Uterus (tissue), 3 donors: ENCODE measurements at regions not wholly inside any gene's neighbourhood (a gene's known extent, or its start where the extent isn't known, plus 50 kb on each side); places are given as distances from the start of the nearest gene placed in this dataset.

Experiments
- DNase-seq, 2 donors: peaks; one replicate each; pipeline ENCODE4 v3.0.0-alpha.2; 2019 to 2020
- H3K27ac ChIP-seq, 2 donors: fragments of 200-600 bp; sonication (generic); 1 replicate in 1 of 2; 2 replicates in 1 of 2; pipeline ENCODE4 v1.5.1; 2016 to 2018
- H3K27me3 ChIP-seq, 2 donors: fragments of 200-600 bp; sonication (generic); one replicate each; pipeline ENCODE4 v1.5.1; 2018 to 2019; ENCODE audit warnings: control low read depth in 1 of 2
- H3K36me3 ChIP-seq, 2 donors: fragments of 200-600 bp; sonication (generic); one replicate each; pipeline ENCODE4 v1.5.1; 2019; ENCODE audit warnings: control low read depth in 1 of 2
- H3K4me1 ChIP-seq, 2 donors: fragments of 200-600 bp; sonication (generic); one replicate each; pipeline ENCODE4 v1.5.1; 2018 to 2019; ENCODE audit warnings: control low read depth in 1 of 2
- H3K4me3 ChIP-seq, 2 donors: fragments of 200-600 bp; sonication (generic); 1 replicate in 1 of 2; 2 replicates in 1 of 2; pipeline ENCODE4 v1.5.1; 2018 to 2019; ENCODE audit warnings: mild to moderate bottlenecking in 1 of 2
- H3K9me3 ChIP-seq, 2 donors: fragments of 200-600 bp; sonication (generic); one replicate each; pipeline ENCODE4 v1.5.1; 2019; ENCODE audit warnings: control low read depth in 1 of 2
- CTCF ChIP-seq, 4 experiments: fragments of 200-600 bp in 2 of 4; fragments of 450-650 bp in 2 of 4; sonication (generic) in 2 of 4; IDR thresholded peaks; one replicate each; pipeline ENCODE4 v1.5.1; 2016 to 2019; ENCODE audit warnings: antibody characterized with exemption in 4 of 4, mild to moderate bottlenecking in 2 of 4, moderate library complexity in 1 of 4
- POLR2A ChIP-seq, 2 donors: fragments of 450-650 bp; IDR thresholded peaks; one replicate each; pipeline ENCODE4 v1.6.1; 2016; ENCODE audit warnings: antibody characterized with exemption in 2 of 2, mild to moderate bottlenecking in 1 of 2, moderate library complexity in 1 of 2
- intact Hi-C: fragments of 100-400 bp; cut with DNase I; formaldehyde crosslinking; loops from one replicate; pipeline ENCODE4 v1.15.1; 2023; ENCODE audit warnings: low total_unique reads
- donor health status: DM: yes; HTN: yes; CAD: no.

- no peak for TF ChIP-seq CTCF (IDR thresholded peaks at IDR 0.05)
- no peak for TF ChIP-seq POLR2A (IDR thresholded peaks at IDR 0.05)
- no peaks in the 10 kb centered on the region for H3K36me3 ChIP-seq
- no peaks in the 10 kb centered on the region for H3K27me3 ChIP-seq
- H3K4me3 ChIP-seq = no peak overlapping the region
- no peaks in the 10 kb centered on the region for H3K9me3 ChIP-seq
- no peak for DNase-seq
- no peaks in the 10 kb centered on the region for H3K4me1 ChIP-seq
- intact Hi-C loops = no loop called here
- no peak overlapping the region for H3K27ac ChIP-seq
Measured at GRCh38 chr2:236824836-236825235, 255.2 kb downstream of the ACKR3 start.

DNA sequence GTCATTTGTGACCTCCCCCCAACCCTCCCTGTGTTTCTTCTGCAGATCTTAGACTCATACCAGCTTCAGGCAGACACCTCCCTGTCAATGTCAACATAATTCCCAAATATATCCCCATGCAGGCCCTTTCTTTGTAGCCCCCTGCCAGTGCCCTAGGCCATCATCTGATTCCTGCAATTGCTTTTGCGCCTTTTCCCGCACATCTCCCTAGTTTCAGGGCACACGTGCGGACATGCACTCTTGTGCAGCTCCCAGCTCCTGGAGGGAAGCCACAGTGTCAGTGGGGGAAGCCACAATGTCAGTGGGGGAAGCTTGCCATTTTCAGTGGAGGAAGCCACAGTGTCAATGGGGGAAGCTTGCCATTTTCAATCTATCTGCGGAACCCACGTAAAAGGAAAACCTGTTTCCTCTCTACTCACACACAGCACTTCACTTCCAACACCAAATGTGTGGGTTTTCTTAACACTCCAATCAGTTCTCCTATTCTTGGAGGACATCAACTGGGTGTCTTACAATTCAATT, 256.4 kb downstream of the ACKR3 start:
- no peak for DNase-seq
- Histone ChIP-seq H3K36me3 (no peaks in the 10 kb centered on the region), H3K27ac (no peak overlapping the region), H3K4me1 (no peaks in the 10 kb centered on the region), H3K4me3 (no peak overlapping the region), H3K9me3 (no peaks in the 10 kb centered on the region), H3K27me3 (no peaks in the 10 kb centered on the region)
- TF ChIP-seq POLR2A (IDR thresholded peaks at IDR 0.05) = no peak
- no peak for TF ChIP-seq CTCF (IDR thresholded peaks at IDR 0.05)
- intact Hi-C loops = no loop called here

GRCh38 chr2:236826606-236827156, 257.1 kb downstream of the ACKR3 start:
- no peaks in the 10 kb centered on the region for H3K27me3 ChIP-seq
- H3K27ac ChIP-seq = no peak overlapping the region
- DNase-seq = no peak
- TF ChIP-seq POLR2A (IDR thresholded peaks at IDR 0.05) = no peak
- no peak for TF ChIP-seq CTCF (IDR thresholded peaks at IDR 0.05)
- intact Hi-C loops = no loop called here
- H3K9me3 ChIP-seq = no peaks in the 10 kb centered on the region
- H3K4me1 ChIP-seq = no peaks in the 10 kb centered on the region
- H3K4me3 ChIP-seq = no peak overlapping the region
- no peaks in the 10 kb centered on the region for H3K36me3 ChIP-seq

- Histone ChIP-seq H3K4me1 (no peaks in the 10 kb centered on the region), H3K9me3 (no peaks in the 10 kb centered on the region), H3K36me3 (no peaks in the 10 kb centered on the region), H3K4me3 (no peak overlapping the region), H3K27ac (no peak overlapping the region), H3K27me3 (no peaks in the 10 kb centered on the region)
- no peak for DNase-seq
- no peak for TF ChIP-seq CTCF (IDR thresholded peaks at IDR 0.05)
- no peak for TF ChIP-seq POLR2A (IDR thresholded peaks at IDR 0.05)
- intact Hi-C loops = no loop called here
Measured at GRCh38 chr2:236827997-236828396, 257.7 kb upstream of the COPS8 start.

DNA sequence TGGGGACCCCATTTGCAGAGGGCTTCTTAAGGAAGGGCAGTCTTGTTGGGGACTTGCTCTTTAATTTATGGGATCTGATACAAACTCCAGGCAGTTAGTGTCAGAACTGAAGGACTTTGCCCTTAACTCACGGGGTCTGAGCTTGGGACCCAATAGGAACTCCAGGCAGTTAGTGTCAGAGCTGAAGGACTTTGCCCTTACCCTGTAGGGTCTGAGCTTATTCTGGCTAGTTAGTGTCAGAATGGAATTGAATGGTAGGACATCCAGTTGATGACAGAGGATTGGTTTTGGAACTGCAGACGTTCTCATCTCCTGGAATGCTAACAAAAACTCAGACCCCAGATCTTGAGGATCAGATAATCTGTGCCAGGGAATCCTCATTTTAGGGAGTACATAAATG, 256.9 kb upstream of the COPS8 start:
- no peaks in the 10 kb centered on the region for H3K27me3 ChIP-seq
- H3K4me1 ChIP-seq = no peaks in the 10 kb centered on the region
- no peaks in the 10 kb centered on the region for H3K9me3 ChIP-seq
- DNase-seq = no peak
- H3K4me3 ChIP-seq = no peak overlapping the region
- intact Hi-C loops = no loop called here
- H3K27ac ChIP-seq = no peak overlapping the region
- no peaks in the 10 kb centered on the region for H3K36me3 ChIP-seq
- no peak for TF ChIP-seq POLR2A (IDR thresholded peaks at IDR 0.05)
- no peak for TF ChIP-seq CTCF (IDR thresholded peaks at IDR 0.05)
